Adipocyte (in vitro differentiated cells): ENCODE measurements at regions not wholly inside any gene's neighbourhood (a gene's known extent, or its start where the extent isn't known, plus 50 kb on each side); places are given as distances from the start of the nearest gene placed in this dataset.

Experiments
- DNase-seq: peaks from one replicate; pipeline ENCODE4 v3.0.0-alpha.2; 2015; ENCODE audit warnings: low read depth
- H3K27me3 ChIP-seq: replicated peaks from 2 replicates; pipeline ENCODE4 v1.7.0; 2013; ENCODE audit warnings: mild to moderate bottlenecking, low read length, moderate library complexity; ENCODE audit not compliant: control insufficient read depth, insufficient read depth
- H3K36me3 ChIP-seq: 2 replicates; pipeline ENCODE4 v1.7.0; 2013; ENCODE audit warnings: low read length, mild to moderate bottlenecking, moderate library complexity; ENCODE audit not compliant: control insufficient read depth, insufficient read depth, severe bottlenecking
- H3K4me1 ChIP-seq: 2 replicates; pipeline ENCODE4 v1.7.0; 2013; ENCODE audit warnings: mild to moderate bottlenecking, low read length, moderate library complexity; ENCODE audit not compliant: control insufficient read depth, insufficient read depth
- H3K4me3 ChIP-seq: 2 replicates; pipeline ENCODE4 v1.7.0; 2013; ENCODE audit warnings: mild to moderate bottlenecking, low read length, moderate library complexity
- H3K9ac ChIP-seq: 2 replicates; pipeline ENCODE4 v1.7.0; 2013; ENCODE audit warnings: mild to moderate bottlenecking, low read length, moderate library complexity
- H3K9me3 ChIP-seq: 2 replicates; pipeline ENCODE4 v1.7.0; 2013; ENCODE audit warnings: mild to moderate bottlenecking, low read length, moderate library complexity; ENCODE audit not compliant: control insufficient read depth

GRCh38 chr12:67211029-67211428 is 58.1 kb upstream of the CAND1 start:
- H3K4me1 ChIP-seq: no peaks in the 10 kb centered on the region
- no peak overlapping the region for H3K4me3 ChIP-seq
- H3K27me3 ChIP-seq: peaks cover 9% of the 10 kb centered on the region
- no peaks in the 10 kb centered on the region for H3K36me3 ChIP-seq
- DNase-seq: no peak
- no peaks in the 10 kb centered on the region for H3K9me3 ChIP-seq
- no peak overlapping the region for H3K9ac ChIP-seq

GRCh38 chr12:67211494-67211893 is 57.7 kb upstream of the CAND1 start:
- Histone ChIP-seq H3K9me3 (no peaks in the 10 kb centered on the region), H3K4me1 (no peaks in the 10 kb centered on the region), H3K36me3 (no peaks in the 10 kb centered on the region), H3K27me3 (peaks cover 9% of the 10 kb centered on the region), H3K4me3 (no peak overlapping the region), H3K9ac (no peak overlapping the region)
- no peak for DNase-seq

GRCh38 chr12:67217647-67218046 is 51.5 kb upstream of the CAND1 start:
- no peak for DNase-seq
- H3K9ac ChIP-seq: no peak overlapping the region
- H3K4me1 ChIP-seq: no peaks in the 10 kb centered on the region
- no peaks in the 10 kb centered on the region for H3K36me3 ChIP-seq
- no peaks in the 10 kb centered on the region for H3K9me3 ChIP-seq
- H3K4me3 ChIP-seq: no peak overlapping the region
- H3K27me3 ChIP-seq: peaks cover 10% of the 10 kb centered on the region
